ENCODE measurements at regions not wholly inside any gene's neighbourhood (a gene's known extent, or its start where the extent isn't known, plus 50 kb on each side); places are given as distances from the start of the nearest gene placed in this dataset.
"Not testable (repeated sequence)": the region's sequence is repeated elsewhere in the genome, so short reads cannot be mapped to it uniquely, and the experiment has no call there.

DNA sequence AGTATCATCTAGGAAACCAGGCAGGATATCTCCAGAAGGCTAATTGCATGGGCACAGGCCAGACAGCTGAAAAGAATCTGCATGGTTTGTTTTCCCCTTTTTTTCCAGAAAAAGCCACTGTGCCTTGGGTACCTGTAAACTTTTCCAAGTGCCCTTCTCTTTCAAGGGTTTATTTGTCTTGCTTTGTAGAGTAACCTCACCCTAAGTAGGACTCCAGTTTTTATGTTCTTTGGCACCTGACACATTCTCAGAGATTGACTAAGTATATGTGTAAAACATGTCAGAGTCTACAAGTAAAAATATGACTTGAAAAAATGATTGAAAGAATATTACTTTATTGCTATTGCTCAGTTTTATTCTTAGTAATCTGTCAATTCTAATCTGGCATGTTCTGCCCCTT lies 70.7 kb upstream of the TEX13C start:
- H3K27me3 ChIP-seq (ENCODE audit: control insufficient read depth, insufficient read depth, low read length) = no peaks in the 10 kb centered on the region
- TF ChIP-seq, protein P1, sequence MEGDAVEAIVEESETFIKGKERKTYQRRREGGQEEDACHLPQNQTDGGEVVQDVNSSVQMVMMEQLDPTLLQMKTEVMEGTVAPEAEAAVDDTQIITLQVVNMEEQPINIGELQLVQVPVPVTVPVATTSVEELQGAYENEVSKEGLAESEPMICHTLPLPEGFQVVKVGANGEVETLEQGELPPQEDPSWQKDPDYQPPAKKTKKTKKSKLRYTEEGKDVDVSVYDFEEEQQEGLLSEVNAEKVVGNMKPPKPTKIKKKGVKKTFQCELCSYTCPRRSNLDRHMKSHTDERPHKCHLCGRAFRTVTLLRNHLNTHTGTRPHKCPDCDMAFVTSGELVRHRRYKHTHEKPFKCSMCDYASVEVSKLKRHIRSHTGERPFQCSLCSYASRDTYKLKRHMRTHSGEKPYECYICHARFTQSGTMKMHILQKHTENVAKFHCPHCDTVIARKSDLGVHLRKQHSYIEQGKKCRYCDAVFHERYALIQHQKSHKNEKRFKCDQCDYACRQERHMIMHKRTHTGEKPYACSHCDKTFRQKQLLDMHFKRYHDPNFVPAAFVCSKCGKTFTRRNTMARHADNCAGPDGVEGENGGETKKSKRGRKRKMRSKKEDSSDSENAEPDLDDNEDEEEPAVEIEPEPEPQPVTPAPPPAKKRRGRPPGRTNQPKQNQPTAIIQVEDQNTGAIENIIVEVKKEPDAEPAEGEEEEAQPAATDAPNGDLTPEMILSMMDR (conservative IDR thresholded peaks at IDR 0.05 in 1 of 2, IDR thresholded peaks at IDR 0.05 in 1 of 2; ENCODE audit: low read depth in 1 of 2, low read length in 2 of 2) = no peak
- no peak for DNase-seq (ENCODE audit: low read depth in 2 of 2)
- H3K9ac ChIP-seq (ENCODE audit: insufficient read depth, low read length) = no peak overlapping the region
- H3K4me2 ChIP-seq (ENCODE audit: extremely low read depth, insufficient read depth, low read length) = no peak overlapping the region
- no peak overlapping the region for H3K27ac ChIP-seq (ENCODE audit: insufficient read depth, low read length)
- H2AFZ ChIP-seq (ENCODE audit: low read length) = no peak overlapping the region
- no peaks in the 10 kb centered on the region for H3K79me2 ChIP-seq (ENCODE audit: control insufficient read depth, insufficient read depth, low read length)
- no peak overlapping the region for H3K4me3 ChIP-seq (replicated peaks in 1 of 4; ENCODE audit: control extremely low read depth in 1 of 4, insufficient read depth in 1 of 4, low read depth in 3 of 4, low read length in 4 of 4)
- H3K4me1 ChIP-seq (ENCODE audit: control insufficient read depth, extremely low read depth, insufficient read depth, low read length) = no peaks in the 10 kb centered on the region
- H3K9me3 ChIP-seq (ENCODE audit: control insufficient read depth, insufficient read depth, low read depth, low read length) = no peaks in the 10 kb centered on the region
- no peaks in the 10 kb centered on the region for H3K36me3 ChIP-seq (ENCODE audit: control insufficient read depth, insufficient read depth, low read length)
- no peaks in the 10 kb centered on the region for H4K20me1 ChIP-seq (ENCODE audit: control insufficient read depth, extremely low read depth, insufficient read depth, low read length)

DNA sequence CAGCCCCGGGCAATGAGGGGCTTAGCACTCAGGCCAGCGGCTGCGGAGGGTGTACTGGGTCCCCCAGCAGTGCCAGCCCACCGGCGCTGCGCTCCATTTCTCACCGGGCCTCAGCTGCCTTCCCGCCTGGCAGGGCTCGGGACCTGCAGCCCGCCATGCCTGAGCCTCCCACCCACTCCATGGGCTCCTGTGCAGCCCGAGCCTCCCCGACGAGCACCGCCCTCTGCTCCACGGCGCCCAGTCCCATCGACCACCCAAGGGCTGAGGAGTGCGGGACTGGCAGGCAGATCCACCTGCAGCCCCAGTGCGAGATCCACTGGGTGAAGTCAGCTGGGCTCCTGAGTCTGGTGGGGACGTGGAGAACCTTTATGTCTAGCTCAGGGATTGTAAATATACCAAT lies 63.9 kb upstream of the TEX13C start:
- H3K36me3 ChIP-seq (ENCODE audit: control insufficient read depth, insufficient read depth, low read length); DNase-seq (ENCODE audit: low read depth in 2 of 2); H2AFZ ChIP-seq (ENCODE audit: low read length); H3K27ac ChIP-seq (ENCODE audit: insufficient read depth, low read length); H3K9me3 ChIP-seq (ENCODE audit: control insufficient read depth, insufficient read depth, low read depth, low read length); H3K4me2 ChIP-seq (ENCODE audit: extremely low read depth, insufficient read depth, low read length); H4K20me1 ChIP-seq (ENCODE audit: control insufficient read depth, extremely low read depth, insufficient read depth, low read length); H3K4me1 ChIP-seq (ENCODE audit: control insufficient read depth, extremely low read depth, insufficient read depth, low read length); H3K27me3 ChIP-seq (ENCODE audit: control insufficient read depth, insufficient read depth, low read length); H3K4me3 ChIP-seq (replicated peaks in 1 of 4; ENCODE audit: control extremely low read depth in 1 of 4, insufficient read depth in 1 of 4, low read depth in 3 of 4, low read length in 4 of 4); H3K79me2 ChIP-seq (ENCODE audit: control insufficient read depth, insufficient read depth, low read length); H3K9ac ChIP-seq (ENCODE audit: insufficient read depth, low read length): not testable (repeated sequence)

GRCh38 chrX:125262836-125263235 lies 56.8 kb upstream of the TEX13C start:
- Histone ChIP-seq H3K9ac (ENCODE audit: insufficient read depth, low read length) (no peak overlapping the region), H3K79me2 (ENCODE audit: control insufficient read depth, insufficient read depth, low read length) (no peaks in the 10 kb centered on the region), H3K36me3 (ENCODE audit: control insufficient read depth, insufficient read depth, low read length) (no peaks in the 10 kb centered on the region), H3K4me1 (ENCODE audit: control insufficient read depth, extremely low read depth, insufficient read depth, low read length) (no peaks in the 10 kb centered on the region), H3K4me3 (replicated peaks in 1 of 4; ENCODE audit: control extremely low read depth in 1 of 4, insufficient read depth in 1 of 4, low read depth in 3 of 4, low read length in 4 of 4) (no peak overlapping the region), H3K4me2 (ENCODE audit: extremely low read depth, insufficient read depth, low read length) (no peak overlapping the region), H2AFZ (ENCODE audit: low read length) (no peak overlapping the region), H3K9me3 (ENCODE audit: control insufficient read depth, insufficient read depth, low read depth, low read length) (no peaks in the 10 kb centered on the region), H3K27ac (ENCODE audit: insufficient read depth, low read length) (no peak overlapping the region), H3K27me3 (ENCODE audit: control insufficient read depth, insufficient read depth, low read length) (no peaks in the 10 kb centered on the region), H4K20me1 (ENCODE audit: control insufficient read depth, extremely low read depth, insufficient read depth, low read length) (no peaks in the 10 kb centered on the region)
- no peak for TF ChIP-seq EZH2 (IDR thresholded peaks at IDR 0.05; ENCODE audit: low read length, missing control alignments)
- TF ChIP-seq, protein P1 (conservative IDR thresholded peaks at IDR 0.05 in 1 of 2, IDR thresholded peaks at IDR 0.05 in 1 of 2; ENCODE audit: low read depth in 1 of 2, low read length in 2 of 2) = no peak
- DNase-seq (ENCODE audit: low read depth in 2 of 2) = no peak

Data from fibroblast of lung (primary cell).